Hypothalamus (tissue), 51 donors: ENCODE measurements at regions not wholly inside any gene's neighbourhood (a gene's known extent, or its start where the extent isn't known, plus 50 kb on each side); places are given as distances from the start of the nearest gene placed in this dataset.
A peak's percentile ranks its signal among the peaks of the same experiment; 100 is the strongest.

Experiments
- DNase-seq, 51 donors: peaks; one replicate each; lab custom pipeline; 2025; lab: John Stamatoyannopoulos, UW

GRCh38 chr6:133688705-133689492, 200.0 kb upstream of the TCF21 start:
- no peak for DNase-seq

- DNase-seq: no peak
Measured at GRCh38 chr6:133689863-133690262, 199.1 kb upstream of the TCF21 start.

- no peak for DNase-seq
Measured at GRCh38 chr6:133693565-133693964, 195.3 kb upstream of the TCF21 start.

GRCh38 chr6:133697185-133697584, 191.7 kb upstream of the TCF21 start:
- DNase-seq: no peak

GRCh38 chr6:133697666-133698065, 191.2 kb upstream of the TCF21 start:
- DNase-seq: no peak

- DNase-seq: no peak
Measured at GRCh38 chr6:133698272-133698671, 190.6 kb upstream of the TCF21 start.

- DNase-seq: no peak
Measured at GRCh38 chr6:133699741-133700385, 189.1 kb upstream of the TCF21 start.

GRCh38 chr6:133701633-133702331, 187.1 kb upstream of the TCF21 start:
- no peak for DNase-seq

GRCh38 chr6:133704371-133704770, 184.5 kb upstream of the TCF21 start:
- DNase-seq: no peak

- DNase-seq: no peak
Measured at GRCh38 chr6:133705066-133705465, 183.8 kb upstream of the TCF21 start.

- no peak for DNase-seq
Measured at GRCh38 chr6:133705731-133706130, 183.2 kb upstream of the TCF21 start.

- peak in 1 of 51 donors; percentile 36 for DNase-seq
Measured at GRCh38 chr6:133707456-133707855, 181.5 kb upstream of the TCF21 start.

- DNase-seq: no peak
Measured at GRCh38 chr6:133710826-133711225, 178.1 kb upstream of the TCF21 start.

- no peak for DNase-seq
Measured at GRCh38 chr6:133715270-133715669, 173.6 kb upstream of the TCF21 start.

- DNase-seq: no peak
Measured at GRCh38 chr6:133724726-133725125, 164.2 kb upstream of the TCF21 start.

GRCh38 chr6:133726188-133726587, 162.7 kb upstream of the TCF21 start:
- DNase-seq: no peak

- DNase-seq: no peak
Measured at GRCh38 chr6:133730881-133731280, 158.0 kb upstream of the TCF21 start.

- no peak for DNase-seq
Measured at GRCh38 chr6:133740218-133740617, 148.7 kb upstream of the TCF21 start.

- no peak for DNase-seq
Measured at GRCh38 chr6:133740816-133741215, 148.1 kb upstream of the TCF21 start.

- DNase-seq: no peak
Measured at GRCh38 chr6:133741375-133741861, 147.5 kb upstream of the TCF21 start.

- DNase-seq: no peak
Measured at GRCh38 chr6:133743621-133744020, 145.3 kb upstream of the TCF21 start.

GRCh38 chr6:133746417-133746770, 142.5 kb upstream of the TCF21 start:
- no peak for DNase-seq
